ENCODE measurements at regions not wholly inside any gene's neighbourhood (a gene's known extent, or its start where the extent isn't known, plus 50 kb on each side); places are given as distances from the start of the nearest gene placed in this dataset.

DNA sequence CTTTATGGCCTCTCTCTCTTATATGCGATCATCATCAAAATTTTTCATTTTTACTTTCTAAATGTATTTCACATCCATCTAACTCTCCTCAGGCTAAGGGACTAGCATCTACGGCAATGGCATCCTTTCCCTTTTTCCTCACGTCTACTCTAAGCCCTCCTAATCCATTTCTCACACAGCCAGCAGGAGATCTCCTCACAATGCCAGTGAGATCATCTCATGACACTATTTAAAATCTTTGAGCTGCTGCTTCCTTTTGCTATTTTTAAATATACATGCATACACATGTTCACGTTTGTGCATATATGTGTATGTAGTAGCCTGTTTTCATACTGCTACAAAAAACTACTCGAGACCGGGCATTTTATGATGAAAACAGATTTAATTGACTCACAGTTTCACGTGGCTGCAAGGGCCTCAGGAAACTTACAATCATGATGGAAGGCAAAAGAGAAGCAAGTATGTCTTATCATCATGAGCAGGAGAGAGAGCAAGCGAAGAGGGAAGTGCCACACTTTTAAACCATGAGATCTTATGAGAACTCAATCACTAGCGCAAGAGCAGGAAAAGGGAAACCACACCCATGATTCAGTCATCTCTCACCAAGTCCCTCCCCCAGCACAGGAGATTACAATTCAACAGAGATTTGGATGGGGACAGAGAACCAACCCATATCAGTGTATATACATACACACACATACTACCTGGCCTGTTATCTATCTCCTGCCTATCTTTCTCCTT lies 599.2 kb upstream of the ROBO1 start:
- DNase-seq (ENCODE audit: low spot score) = no peak
- TF ChIP-seq CTCF (IDR thresholded peaks at IDR 0.05; ENCODE audit: extremely low read depth, missing control alignments) = no peak

DNA sequence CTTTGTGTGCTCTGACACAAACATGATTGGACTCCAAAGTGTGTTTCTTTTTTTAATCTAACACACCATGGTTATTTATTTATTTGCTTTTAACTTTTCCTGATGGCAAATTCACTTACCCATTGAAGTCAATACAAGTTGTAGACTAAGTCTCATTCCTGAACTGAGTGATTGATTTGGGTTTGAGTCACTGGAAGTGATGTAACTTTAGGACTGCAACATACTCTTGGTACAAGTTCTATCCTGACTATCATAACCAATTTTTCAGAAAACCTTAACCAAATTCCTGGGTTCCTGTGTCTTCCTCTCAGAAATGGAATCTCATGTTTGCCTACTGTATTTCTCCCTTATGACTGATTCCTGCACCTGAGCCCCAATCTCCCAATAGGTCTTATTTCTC lies 590.0 kb upstream of the ROBO1 start:
- no peak for DNase-seq (ENCODE audit: low spot score)

GRCh38 chr3:80355144-80355543 lies 587.3 kb upstream of the ROBO1 start:
- no peak for TF ChIP-seq CTCF (IDR thresholded peaks at IDR 0.05; ENCODE audit: extremely low read depth, missing control alignments)
- DNase-seq (ENCODE audit: low spot score) = no peak

More for the DNA sequence above, 590.0 kb upstream of the ROBO1 start:
- no peak for TF ChIP-seq CTCF (IDR thresholded peaks at IDR 0.05; ENCODE audit: extremely low read depth, missing control alignments)

DNA sequence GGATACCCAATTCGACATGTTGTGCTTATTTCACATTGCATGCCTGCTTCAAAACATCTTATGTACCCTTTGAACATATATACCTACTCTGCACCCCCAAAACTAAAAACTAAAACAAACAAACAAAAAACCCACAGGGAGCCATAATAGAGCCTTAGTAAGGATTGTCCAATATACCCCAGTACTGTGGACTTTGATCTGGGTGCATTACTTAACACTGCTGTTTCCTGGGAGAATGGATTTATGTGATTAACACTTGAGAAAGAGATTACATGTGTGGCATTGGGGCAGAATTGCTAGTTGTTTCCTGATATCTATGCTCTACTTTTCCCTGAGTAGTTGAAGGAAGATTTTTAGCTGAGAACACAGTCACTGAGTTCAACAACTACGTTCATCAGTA lies 583.4 kb upstream of the ROBO1 start:
- no peak for TF ChIP-seq CTCF (IDR thresholded peaks at IDR 0.05; ENCODE audit: extremely low read depth, missing control alignments)
- no peak for DNase-seq (ENCODE audit: low spot score)

DNA sequence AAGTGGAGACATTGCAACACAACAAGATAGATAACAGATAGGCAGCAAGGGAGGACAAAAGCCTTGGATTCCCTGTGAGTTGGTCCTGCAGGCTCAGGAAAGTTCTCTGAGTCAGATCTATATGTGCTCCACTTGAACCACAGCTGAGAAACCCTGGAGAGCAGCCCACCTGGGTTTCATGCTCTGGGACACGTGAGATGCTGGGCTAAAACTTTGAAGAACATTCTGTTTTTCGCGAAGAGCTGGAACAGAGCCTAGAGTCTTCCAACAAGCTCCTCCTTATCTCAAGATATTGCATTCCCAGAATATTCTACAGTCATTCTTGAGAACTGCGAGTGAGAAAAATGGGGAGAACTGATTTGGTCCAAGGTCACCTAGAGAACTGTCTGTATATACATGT lies 583.0 kb upstream of the ROBO1 start:
- no peak for TF ChIP-seq CTCF (IDR thresholded peaks at IDR 0.05; ENCODE audit: extremely low read depth, missing control alignments)
- no peak for DNase-seq (ENCODE audit: low spot score)

DNA sequence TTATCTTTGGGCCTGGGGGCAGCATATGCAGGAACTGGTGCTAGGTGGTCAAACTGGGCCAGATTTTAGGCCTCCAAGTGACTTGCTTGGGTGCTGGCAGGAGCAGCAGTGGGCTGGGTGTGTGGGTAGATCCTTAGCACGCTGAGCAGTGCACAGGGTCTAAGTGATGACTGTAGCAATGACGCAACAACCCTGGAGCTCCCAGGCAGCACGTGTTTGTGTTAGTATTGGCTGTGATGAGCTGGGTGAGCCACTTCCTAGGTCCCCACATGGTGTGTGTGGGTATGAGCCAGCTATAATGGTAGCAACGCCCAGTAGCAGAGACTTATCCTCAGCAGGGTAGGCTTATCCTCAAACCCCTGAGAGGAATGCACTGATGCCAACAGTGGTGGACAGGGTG lies 570.6 kb upstream of the ROBO1 start:
- no peak for TF ChIP-seq CTCF (IDR thresholded peaks at IDR 0.05; ENCODE audit: extremely low read depth, missing control alignments)
- DNase-seq (ENCODE audit: low spot score) = no peak

DNA sequence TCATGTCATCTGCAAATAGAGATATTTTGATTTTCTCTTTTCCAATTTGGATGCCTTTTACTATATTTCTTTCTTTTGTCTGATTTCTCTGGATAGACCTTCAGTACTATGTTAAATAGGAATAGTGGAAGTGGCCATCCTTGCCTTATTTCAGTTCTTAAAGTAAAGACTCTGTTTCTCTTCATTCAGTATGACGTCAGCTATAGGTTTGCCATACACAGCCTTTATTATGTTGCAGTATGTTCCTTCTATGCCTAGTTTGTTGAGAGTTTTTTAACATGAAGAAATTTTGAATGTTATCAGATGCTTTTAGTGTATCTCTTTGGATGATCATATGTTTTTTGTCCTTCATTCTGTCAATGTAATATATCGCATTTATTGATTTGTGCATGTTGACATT lies 566.7 kb upstream of the ROBO1 start:
- no peak for DNase-seq (ENCODE audit: low spot score)
- no peak for TF ChIP-seq CTCF (IDR thresholded peaks at IDR 0.05; ENCODE audit: extremely low read depth, missing control alignments)

Measured in GM20000 (cell line).